ENCODE measurements at regions not wholly inside any gene's neighbourhood (a gene's known extent, or its start where the extent isn't known, plus 50 kb on each side); places are given as distances from the start of the nearest gene placed in this dataset.

DNA sequence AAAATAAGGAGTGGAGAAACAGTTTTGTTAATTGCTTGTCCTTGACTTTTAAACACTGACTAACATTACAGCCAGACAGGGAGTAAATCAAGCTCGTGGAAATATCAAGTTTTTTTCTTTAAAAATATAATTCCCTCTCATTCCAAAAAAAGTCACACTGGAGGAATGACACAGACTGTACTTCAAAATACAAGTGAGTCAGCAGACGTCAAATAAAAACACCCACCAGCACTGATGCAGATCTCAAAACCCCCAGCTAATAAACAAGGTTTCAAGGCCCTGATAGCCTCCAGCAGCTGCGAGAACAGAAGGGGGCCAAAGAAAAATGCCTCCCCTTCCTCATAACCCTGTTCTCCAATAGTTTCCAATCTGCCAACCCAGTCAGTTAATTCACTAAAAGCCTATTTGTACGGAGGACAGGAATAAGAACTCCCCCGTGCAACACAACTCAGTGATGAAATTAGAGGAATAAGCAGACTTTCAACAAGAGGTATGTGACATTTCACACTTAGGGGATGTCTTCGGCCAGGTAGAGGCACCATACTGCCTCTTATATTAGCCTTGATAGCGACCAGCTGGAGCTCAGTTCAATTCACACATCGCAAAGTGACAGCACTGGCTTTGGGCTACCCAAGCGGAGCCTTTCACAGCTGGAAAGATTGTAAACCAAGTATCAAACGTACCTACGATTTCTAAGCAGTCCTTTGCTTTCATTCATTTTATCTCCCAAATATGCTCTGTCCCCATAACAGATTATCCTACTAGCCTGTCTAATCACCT, 561.0 kb upstream of the KLF12 start:
- DNase-seq (ENCODE audit: low read depth) = peak; percentile 38
- no peak overlapping the region for H3K4me3 ChIP-seq (ENCODE audit: control insufficient read depth, low read depth, low read length)
- TF ChIP-seq CTCF (conservative IDR thresholded peaks at IDR 0.05; ENCODE audit: control insufficient read depth, insufficient read depth, low read depth, low read length) = no peak

DNA sequence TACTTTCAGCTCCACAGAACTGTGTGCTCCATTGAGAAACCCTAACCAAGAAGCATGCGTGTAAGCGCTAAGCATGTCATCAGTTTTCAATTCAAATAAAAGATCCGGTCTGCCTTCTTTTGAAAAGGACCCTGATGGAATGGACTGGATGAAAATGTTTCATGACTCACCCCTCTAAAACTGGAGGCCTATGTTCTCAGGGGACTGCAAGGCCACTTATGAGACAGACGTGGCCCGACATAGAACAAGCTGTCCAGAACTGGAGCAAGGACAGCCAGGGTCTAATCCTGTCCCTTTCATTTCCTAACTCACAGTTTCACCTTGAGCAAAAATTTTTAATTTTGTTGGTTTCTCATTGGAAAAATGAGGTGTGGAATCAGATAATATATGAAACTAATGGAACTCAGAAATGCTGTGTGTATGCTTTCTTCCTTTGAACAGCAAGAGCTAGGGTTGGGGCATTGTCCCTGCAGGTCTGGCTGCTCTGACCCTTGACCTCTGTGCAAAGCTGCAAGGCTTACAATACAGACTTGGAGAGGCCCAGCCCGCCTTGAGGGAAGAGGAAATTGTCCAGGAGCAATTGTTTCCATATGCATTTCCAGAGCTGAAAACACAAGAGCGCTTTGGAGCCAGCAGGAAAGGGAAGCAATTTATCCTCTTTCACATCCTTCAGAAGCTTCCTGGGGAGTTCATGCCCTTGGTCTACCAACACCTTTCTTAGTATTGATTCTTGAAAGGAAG, 553.4 kb upstream of the KLF12 start:
- TF ChIP-seq CTCF (conservative IDR thresholded peaks at IDR 0.05; ENCODE audit: control insufficient read depth, insufficient read depth, low read depth, low read length) = no peak
- H3K4me3 ChIP-seq (ENCODE audit: control insufficient read depth, low read depth, low read length) = no peak overlapping the region
- no peak for DNase-seq (ENCODE audit: low read depth)

DNA sequence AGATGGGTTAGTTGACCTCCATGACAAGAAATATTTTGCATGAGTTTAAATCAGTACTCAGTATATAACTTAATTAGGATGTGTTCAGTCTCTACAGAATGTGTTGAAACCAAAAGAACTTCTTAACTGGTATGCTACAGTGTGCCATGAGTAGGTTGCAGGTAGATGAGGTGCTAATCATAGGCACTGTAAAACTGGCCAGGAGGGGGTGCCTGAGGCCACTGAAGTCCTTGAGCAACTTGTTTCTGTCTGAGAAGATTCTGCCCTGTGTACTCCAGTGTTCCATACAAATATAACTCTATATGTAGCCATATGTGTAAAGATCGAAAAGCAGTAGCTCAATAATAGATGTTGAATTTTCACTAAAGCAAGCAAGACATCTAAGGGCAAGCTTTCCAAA, 549.2 kb upstream of the KLF12 start:
- H3K4me3 ChIP-seq (ENCODE audit: control insufficient read depth, low read depth, low read length) = no peak overlapping the region
- peak; percentile 22 for TF ChIP-seq CTCF (conservative IDR thresholded peaks at IDR 0.05; ENCODE audit: control insufficient read depth, insufficient read depth, low read depth, low read length)
- DNase-seq (ENCODE audit: low read depth) = peak; percentile 9

GRCh38 chr13:74682746-74683145, 548.5 kb upstream of the KLF12 start:
- DNase-seq (ENCODE audit: low read depth) = no peak
- H3K4me3 ChIP-seq (ENCODE audit: control insufficient read depth, low read depth, low read length) = no peak overlapping the region
- TF ChIP-seq CTCF (conservative IDR thresholded peaks at IDR 0.05; ENCODE audit: control insufficient read depth, insufficient read depth, low read depth, low read length) = no peak

DNA sequence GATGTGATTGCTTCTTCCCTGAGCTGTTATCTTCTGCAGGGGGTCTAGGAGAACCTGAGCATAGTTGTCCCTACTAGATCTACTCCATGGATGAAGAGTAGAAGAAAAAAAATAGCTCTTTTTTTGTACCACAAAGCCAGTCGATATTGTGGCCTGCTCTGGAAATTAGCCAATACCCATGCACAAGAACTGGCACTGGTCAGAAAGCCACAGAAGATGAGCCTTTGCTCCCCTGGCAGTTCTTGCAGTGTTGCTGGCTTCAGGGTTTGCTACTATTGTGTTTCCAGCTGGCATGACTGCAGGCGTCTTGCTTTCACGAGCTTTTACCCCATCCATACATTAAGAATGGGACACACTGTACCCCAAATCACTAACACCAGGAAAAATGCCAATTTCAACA, 547.7 kb upstream of the KLF12 start:
- TF ChIP-seq CTCF (conservative IDR thresholded peaks at IDR 0.05; ENCODE audit: control insufficient read depth, insufficient read depth, low read depth, low read length) = no peak
- H3K4me3 ChIP-seq (ENCODE audit: control insufficient read depth, low read depth, low read length) = no peak overlapping the region
- no peak for DNase-seq (ENCODE audit: low read depth)

DNA sequence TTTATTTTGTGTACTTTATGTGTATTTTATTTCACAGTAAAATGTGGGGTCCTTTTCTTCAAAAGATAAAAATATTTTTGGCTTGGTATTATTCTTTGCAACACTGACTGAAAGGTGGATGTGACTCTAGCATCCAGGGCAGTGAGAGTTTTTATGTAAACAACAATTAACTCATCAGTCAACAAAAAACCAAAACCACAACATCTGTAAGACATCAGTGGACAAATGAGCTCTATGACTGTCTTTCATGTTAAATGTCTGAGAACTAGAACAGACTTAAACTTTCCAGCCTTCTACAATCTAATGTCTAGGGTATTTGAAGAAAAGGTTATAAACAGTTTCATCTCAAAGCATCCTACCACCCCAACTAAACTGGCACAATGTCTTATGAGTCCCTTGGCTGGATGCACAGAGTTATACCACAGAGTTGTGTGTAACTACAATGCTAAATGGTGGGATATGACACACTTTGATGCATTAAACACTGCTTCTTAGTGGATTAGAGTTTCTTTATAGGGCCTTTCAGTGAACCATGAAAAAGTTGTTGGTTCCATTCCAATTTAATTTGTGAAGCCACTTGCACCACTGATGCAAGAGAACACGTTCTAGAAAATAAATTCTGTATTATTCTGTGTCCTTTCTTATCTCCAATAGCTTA, 544.2 kb upstream of the KLF12 start:
- DNase-seq (ENCODE audit: low read depth) = peak; percentile 39
- TF ChIP-seq CTCF (conservative IDR thresholded peaks at IDR 0.05; ENCODE audit: control insufficient read depth, insufficient read depth, low read depth, low read length) = no peak
- H3K4me3 ChIP-seq (ENCODE audit: control insufficient read depth, low read depth, low read length) = no peak overlapping the region
